ENCODE measurements at regions not wholly inside any gene's neighbourhood (a gene's known extent, or its start where the extent isn't known, plus 50 kb on each side); places are given as distances from the start of the nearest gene placed in this dataset.

- TF ChIP-seq CTCF (IDR thresholded peaks at IDR 0.05 in 2 of 3, conservative IDR thresholded peaks at IDR 0.05 in 1 of 3; ENCODE audit: borderline replicate concordance in 1 of 3, insufficient read depth in 1 of 3, low read depth in 2 of 3, low read length in 2 of 3) (no peak), SP1 (IDR thresholded peaks at IDR 0.05; ENCODE audit: low read depth) (no peak), POLR2AphosphoS5 (IDR thresholded peaks at IDR 0.05; ENCODE audit: low read depth, low read length) (no peak), FOSL1 (IDR thresholded peaks at IDR 0.05; ENCODE audit: low read depth) (no peak), REST (IDR thresholded peaks at IDR 0.05; ENCODE audit: low read depth) (no peak), POLR2A (IDR thresholded peaks at IDR 0.05; ENCODE audit: borderline replicate concordance, extremely low read depth, insufficient read depth, insufficient read length) (no peak), EZH2phosphoT487 (IDR thresholded peaks at IDR 0.05; ENCODE audit: borderline replicate concordance) (no peak)
These were observed 158.5 kb upstream of the SMAD3 start for GRCh38 chr15:66906668-66907614.
